LNCAP (cell line): ENCODE measurements at regions not wholly inside any gene's neighbourhood (a gene's known extent, or its start where the extent isn't known, plus 50 kb on each side); places are given as distances from the start of the nearest gene placed in this dataset.

Experiments used
- TF ChIP-seq, protein P1 (sequence below): fragments of 450-650 bp; IDR thresholded peaks from 2 replicates; pipeline ENCODE4 v1.5.1; 2017; ENCODE audit warnings: mild to moderate bottlenecking

DNA sequence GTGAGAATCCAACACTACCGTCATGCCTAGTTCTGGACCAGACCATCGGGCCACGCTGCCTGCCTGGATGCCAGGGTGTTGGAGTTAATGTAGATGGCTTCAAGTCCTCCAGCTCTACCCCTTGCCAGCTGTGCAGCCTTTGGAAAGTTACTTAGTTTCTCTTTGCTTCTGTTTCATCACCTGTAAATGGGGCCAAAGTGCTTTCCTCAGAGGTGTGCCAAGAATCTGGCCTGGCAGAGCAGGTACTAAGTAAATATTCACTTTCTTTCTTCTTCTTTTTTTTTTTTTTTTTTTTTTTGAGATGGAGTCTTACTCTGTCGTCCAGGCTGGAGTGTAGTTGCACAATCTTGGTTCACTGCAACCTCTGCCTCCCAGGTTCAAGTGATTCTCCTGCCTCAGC, 159.5 kb upstream of the RPL38 start:
- TF ChIP-seq, protein P1, sequence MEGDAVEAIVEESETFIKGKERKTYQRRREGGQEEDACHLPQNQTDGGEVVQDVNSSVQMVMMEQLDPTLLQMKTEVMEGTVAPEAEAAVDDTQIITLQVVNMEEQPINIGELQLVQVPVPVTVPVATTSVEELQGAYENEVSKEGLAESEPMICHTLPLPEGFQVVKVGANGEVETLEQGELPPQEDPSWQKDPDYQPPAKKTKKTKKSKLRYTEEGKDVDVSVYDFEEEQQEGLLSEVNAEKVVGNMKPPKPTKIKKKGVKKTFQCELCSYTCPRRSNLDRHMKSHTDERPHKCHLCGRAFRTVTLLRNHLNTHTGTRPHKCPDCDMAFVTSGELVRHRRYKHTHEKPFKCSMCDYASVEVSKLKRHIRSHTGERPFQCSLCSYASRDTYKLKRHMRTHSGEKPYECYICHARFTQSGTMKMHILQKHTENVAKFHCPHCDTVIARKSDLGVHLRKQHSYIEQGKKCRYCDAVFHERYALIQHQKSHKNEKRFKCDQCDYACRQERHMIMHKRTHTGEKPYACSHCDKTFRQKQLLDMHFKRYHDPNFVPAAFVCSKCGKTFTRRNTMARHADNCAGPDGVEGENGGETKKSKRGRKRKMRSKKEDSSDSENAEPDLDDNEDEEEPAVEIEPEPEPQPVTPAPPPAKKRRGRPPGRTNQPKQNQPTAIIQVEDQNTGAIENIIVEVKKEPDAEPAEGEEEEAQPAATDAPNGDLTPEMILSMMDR: no peak

GRCh38 chr17:74045608-74046280, 157.7 kb upstream of the RPL38 start:
- TF ChIP-seq, protein P1: no peak

DNA sequence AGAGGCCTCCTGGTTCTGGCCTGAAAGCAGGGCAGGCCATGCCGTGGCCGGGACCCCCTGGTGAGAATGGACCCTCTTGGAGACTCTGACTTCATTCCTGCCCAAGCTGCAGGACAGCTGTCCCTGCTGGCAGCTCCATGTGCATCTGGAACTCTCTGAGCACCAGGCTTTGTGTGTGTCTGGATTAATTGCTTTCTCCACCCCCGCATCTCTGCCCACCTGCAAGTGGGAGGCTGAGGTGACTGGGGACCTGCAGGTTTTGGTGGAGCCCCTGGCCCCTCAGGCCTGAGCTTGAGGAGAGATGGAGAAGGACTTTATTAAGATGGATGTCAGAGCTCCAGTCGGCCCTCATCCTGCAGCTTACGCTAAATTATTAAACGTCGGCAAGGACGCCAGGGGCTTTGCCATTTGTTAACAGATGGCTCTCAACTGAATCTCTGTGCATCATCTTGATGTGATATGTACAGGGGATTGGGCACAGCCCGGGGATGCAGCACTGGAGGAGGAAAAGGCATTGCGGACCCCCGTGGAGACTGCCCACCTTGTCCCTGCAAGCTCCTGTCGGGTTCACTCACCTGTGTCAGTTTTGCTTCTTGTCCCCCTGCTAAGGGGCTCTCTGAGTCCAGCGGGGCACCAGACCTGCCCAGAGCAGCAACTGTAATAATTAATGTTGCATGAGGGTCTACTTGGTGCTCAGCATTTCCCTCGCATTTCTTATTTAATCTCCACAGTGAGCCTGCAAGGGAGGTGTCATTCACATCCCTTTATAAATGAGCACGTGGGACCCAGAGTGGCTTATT, 154.1 kb upstream of the RPL38 start:
- TF ChIP-seq, protein P1: no peak

- TF ChIP-seq, protein P1: no peak
Measured at GRCh38 chr17:74049967-74050458, 153.5 kb upstream of the RPL38 start.

GRCh38 chr17:74051348-74051747, 152.1 kb upstream of the RPL38 start:
- TF ChIP-seq, protein P1: no peak

DNA sequence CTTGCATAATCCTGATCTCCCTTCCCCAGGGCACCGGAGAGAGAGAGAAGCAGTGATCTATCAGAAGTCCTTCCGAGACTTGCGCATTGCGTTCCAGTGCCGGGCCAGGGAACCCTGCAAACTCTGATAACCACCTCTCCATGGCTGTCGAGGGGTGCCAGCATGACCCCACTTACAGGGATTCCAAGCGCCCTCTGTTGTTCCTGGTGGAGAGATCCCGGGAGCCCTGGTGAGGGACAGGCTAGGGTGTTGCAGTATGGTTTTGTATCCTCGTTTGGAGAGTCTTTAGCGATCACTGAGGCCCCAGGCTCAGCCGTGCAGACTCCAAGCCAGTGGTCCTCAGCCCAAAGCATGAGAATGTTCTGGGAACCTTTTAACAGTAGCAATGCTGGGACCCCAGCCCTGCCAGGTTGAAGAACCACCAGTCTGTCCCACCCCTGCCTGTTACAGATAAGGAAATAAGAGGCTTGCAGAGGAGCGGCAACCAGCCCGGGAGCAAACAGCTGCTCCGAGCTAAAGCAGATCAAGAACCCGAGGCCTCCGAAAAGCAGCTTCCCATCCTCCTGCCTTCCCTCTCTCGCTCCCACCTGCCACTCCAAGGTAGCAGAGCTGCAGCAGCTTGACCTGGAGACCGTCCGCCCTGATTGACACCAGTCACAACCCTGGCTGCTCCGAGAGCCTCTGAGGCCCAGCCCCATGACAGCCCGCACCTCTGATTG, 150.3 kb upstream of the RPL38 start:
- TF ChIP-seq, protein P1: no peak

GRCh38 chr17:74053712-74054078, 149.8 kb upstream of the RPL38 start:
- TF ChIP-seq, protein P1: no peak
